Karpas-422 (cell line): ENCODE measurements at regions not wholly inside any gene's neighbourhood (a gene's known extent, or its start where the extent isn't known, plus 50 kb on each side); places are given as distances from the start of the nearest gene placed in this dataset.
"Not testable (repeated sequence)": the region's sequence is repeated elsewhere in the genome, so short reads cannot be mapped to it uniquely, and the experiment has no call there.

Experiments used
- DNase-seq: peaks from one replicate; pipeline ENCODE4 v3.0.0-alpha.2; 2015
- H2AFZ ChIP-seq: fragments of 200-600 bp; sonication (generic); 2 replicates; pipeline ENCODE4 v1.6.1; 2014; ENCODE audit warnings: antibody characterized with exemption, low read length, mixed read lengths
- H3K27ac ChIP-seq: fragments of 200-600 bp; sonication (generic); 2 replicates; pipeline ENCODE4 v1.5.1; 2014; ENCODE audit warnings: mild to moderate bottlenecking, low read length, moderate library complexity
- H3K27me3 ChIP-seq: fragments of 200-600 bp; sonication (generic); 2 replicates; pipeline ENCODE4 v1.6.1; 2014; ENCODE audit warnings: low read length, mixed read lengths
- H3K36me3 ChIP-seq: fragments of 200-600 bp; sonication (generic); 2 replicates; pipeline ENCODE4 v1.6.1; 2014; ENCODE audit warnings: low read length, mixed read lengths; ENCODE audit not compliant: insufficient read depth
- H3K4me1 ChIP-seq: fragments of 200-600 bp; sonication (generic); 2 replicates; pipeline ENCODE4 v1.6.1; 2014; ENCODE audit warnings: mild to moderate bottlenecking, low read length, mixed read lengths
- H3K4me2 ChIP-seq: fragments of 200-600 bp; sonication (generic); 2 replicates; pipeline ENCODE4 v1.6.1; 2014; ENCODE audit warnings: low read length, low read depth, mild to moderate bottlenecking; ENCODE audit not compliant: poor library complexity, severe bottlenecking
- H3K4me3 ChIP-seq: fragments of 200-600 bp; sonication (generic); 2 replicates; pipeline ENCODE4 v1.5.1; 2014; ENCODE audit warnings: mild to moderate bottlenecking, antibody characterized with exemption, low read length, mixed read lengths
- H3K79me2 ChIP-seq: fragments of 200-600 bp; sonication (generic); 2 replicates; pipeline ENCODE4 v1.6.1; 2014; ENCODE audit warnings: mild to moderate bottlenecking, low read length, mixed read lengths
- H3K9ac ChIP-seq: fragments of 200-600 bp; sonication (generic); 2 replicates; pipeline ENCODE4 v1.6.0; 2014; ENCODE audit warnings: low read length
- H3K9me2 ChIP-seq: fragments of 200-600 bp; sonication (generic), shearing (Covaris generic); replicated peaks from 2 replicates; pipeline ENCODE4 v1.6.0; 2014; ENCODE audit warnings: mild to moderate bottlenecking, low read length, moderate library complexity; ENCODE audit not compliant: insufficient read depth
- H3K9me3 ChIP-seq: fragments of 300-700, 200-600 bp; sonication (generic); 2 replicates; pipeline ENCODE4 v1.6.1; 2014; ENCODE audit warnings: low read length, mixed read lengths
- H4K20me1 ChIP-seq: fragments of 200-600 bp; sonication (generic); 2 replicates; pipeline ENCODE4 v1.6.1; 2014; ENCODE audit warnings: mild to moderate bottlenecking, antibody characterized with exemption, low read length, low read depth; ENCODE audit not compliant: insufficient read depth

DNA sequence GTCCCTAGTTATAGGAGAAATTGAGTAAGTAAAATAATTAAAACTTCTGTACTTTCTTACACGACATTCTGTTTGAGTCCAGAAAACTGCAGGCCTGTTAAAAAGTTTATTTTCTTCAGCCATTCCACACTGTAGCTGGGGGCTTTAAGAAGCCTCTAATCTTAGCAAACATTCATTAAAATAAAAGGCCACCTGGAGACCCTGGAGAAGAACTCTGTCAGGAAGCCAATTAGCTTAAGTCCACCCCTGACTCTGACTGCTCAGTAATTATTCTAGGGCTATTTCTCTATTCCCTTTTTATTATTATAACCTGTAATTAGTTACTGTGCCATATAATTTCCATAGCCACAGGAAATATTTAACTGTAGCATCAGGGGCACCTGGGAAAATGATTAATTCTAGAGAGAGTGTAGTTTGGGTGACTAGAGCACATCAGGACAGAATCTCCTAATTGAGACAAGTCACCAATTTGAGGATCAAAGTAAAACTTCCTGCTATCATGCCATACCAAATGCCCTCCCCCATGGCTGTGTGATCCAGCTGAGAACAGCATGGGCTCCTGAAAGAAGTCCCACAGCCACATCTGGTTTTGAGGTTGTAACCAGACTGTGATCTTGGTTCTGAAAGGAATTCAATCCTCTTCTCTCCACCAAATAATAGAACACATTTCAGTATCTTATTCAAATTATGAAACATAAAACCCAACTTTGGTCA is 1302.3 kb downstream of the XPNPEP1 start:
- Histone ChIP-seq H4K20me1 (no peaks in the 10 kb centered on the region), H3K4me1 (no peaks in the 10 kb centered on the region)

DNA sequence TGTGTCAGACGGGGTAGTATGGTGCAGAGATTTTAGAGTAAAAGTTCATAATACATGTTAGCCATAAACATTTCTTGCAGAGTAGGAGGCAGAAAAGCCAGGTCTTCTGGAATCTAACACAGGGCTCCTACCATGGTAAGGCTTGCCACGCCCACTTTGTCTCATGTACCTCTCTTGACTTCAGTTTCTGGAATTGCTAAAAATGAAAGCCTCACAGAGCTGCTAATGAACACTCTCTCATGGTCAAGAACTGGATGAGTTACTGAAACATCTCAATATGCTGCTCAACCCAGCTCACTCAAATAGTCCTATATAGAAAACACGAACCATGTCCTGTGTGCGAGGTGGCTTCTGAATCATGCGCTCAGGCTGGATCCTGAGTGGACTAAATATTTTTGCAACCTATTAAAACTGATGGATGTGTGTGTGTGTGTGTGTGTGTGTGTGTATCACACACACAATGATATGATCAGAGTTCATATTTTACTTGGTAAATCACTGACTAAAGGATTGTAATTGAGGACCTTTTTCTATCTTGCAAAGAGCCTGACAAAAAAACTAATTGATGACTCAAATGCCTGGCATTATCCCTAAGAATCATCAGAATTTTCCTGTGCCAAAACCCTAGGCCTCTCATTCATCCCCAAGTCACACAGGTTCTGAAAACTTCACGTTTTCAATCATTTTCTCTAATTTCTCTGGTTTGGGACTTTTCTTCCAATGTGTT is 1306.6 kb downstream of the XPNPEP1 start:
- H3K27me3 ChIP-seq: no peaks in the 10 kb centered on the region
- no peak overlapping the region for H2AFZ ChIP-seq
- no peak overlapping the region for H3K4me3 ChIP-seq
- H3K9me3 ChIP-seq: peaks cover 16% of the 10 kb centered on the region
- DNase-seq: no peak
- H3K36me3 ChIP-seq: no peaks in the 10 kb centered on the region
- no peak overlapping the region for H3K27ac ChIP-seq
- H3K9ac ChIP-seq: no peak overlapping the region
- no peaks in the 10 kb centered on the region for H3K4me1 ChIP-seq
- H3K79me2 ChIP-seq: no peaks in the 10 kb centered on the region
- no peak overlapping the region for H3K4me2 ChIP-seq
- H4K20me1 ChIP-seq: no peaks in the 10 kb centered on the region
- no peaks in the 10 kb centered on the region for H3K9me2 ChIP-seq

More for the DNA sequence above, 1302.3 kb downstream of the XPNPEP1 start:
- H3K27me3 ChIP-seq: no peaks in the 10 kb centered on the region
- H3K27ac ChIP-seq: no peak overlapping the region
- DNase-seq: no peak
- no peaks in the 10 kb centered on the region for H3K79me2 ChIP-seq
- no peak overlapping the region for H3K4me2 ChIP-seq
- no peaks in the 10 kb centered on the region for H3K36me3 ChIP-seq
- H3K9me2 ChIP-seq: no peaks in the 10 kb centered on the region
- H3K4me3 ChIP-seq: no peak overlapping the region
- H2AFZ ChIP-seq: no peak overlapping the region
- H3K9me3 ChIP-seq: peaks cover 19% of the 10 kb centered on the region
- H3K9ac ChIP-seq: no peak overlapping the region

DNA sequence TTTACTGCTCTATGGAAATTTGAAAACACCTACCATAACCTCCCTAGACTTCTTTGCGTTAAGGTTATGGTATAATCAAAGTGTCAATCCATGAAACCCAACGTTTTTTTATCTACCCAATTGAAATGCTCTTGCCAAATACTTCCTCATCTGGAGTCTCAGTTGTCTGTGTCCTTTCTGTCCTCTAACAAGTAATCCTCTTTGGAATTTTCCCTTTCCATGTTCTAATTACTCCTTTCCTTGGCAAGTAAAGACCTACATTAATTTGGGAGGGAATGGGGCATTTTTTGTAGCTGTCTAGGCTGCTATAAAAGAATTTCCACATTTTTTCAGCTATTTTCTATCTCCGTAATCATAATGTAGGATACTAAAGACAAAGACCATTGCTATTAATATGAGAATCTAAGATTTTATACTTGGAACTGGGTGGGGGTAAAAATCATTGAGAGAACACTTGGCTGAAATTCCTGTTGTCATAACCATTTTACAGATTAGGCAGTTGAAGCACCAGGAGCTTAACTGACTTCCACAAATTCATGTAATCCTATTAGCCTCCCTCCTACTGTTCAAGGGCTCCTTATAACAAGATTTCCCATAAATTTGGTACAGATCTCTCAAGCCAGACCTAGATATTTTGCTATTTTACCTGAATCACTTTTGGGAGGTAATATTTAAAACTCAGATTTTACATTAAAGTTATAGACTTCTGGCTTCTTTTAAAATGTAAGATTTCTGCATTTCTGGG is 1307.6 kb downstream of the XPNPEP1 start:
- DNase-seq: no peak
- Histone ChIP-seq H3K27me3 (no peaks in the 10 kb centered on the region), H4K20me1 (no peaks in the 10 kb centered on the region), H3K27ac (no peak overlapping the region), H3K36me3 (no peaks in the 10 kb centered on the region), H3K9ac (no peak overlapping the region), H3K9me2 (no peaks in the 10 kb centered on the region), H3K4me1 (no peaks in the 10 kb centered on the region), H2AFZ (no peak overlapping the region), H3K79me2 (no peaks in the 10 kb centered on the region), H3K4me2 (no peak overlapping the region), H3K4me3 (no peak overlapping the region), H3K9me3 (peaks cover 23% of the 10 kb centered on the region)

DNA sequence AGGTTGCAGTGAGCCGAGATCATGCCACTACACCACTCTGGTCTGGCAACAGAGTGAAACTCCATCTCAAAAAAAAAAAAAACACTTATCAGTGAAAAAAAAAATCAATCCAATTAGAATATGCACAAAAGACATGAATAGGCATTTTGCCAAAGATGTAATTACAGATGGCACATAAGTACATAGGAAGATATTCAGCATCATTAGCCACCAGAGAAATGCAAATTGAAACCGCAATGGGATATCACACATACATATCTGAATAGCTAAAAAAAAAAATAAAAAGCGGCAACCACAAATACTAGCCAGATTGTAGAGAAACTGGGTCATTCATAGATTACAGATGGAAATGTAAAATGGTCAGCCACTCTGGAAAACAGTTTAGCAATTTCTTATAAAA is 1310.8 kb downstream of the XPNPEP1 start:
- Histone ChIP-seq H3K9me2 (no peaks in the 10 kb centered on the region), H3K4me3 (no peak overlapping the region), H3K36me3 (no peaks in the 10 kb centered on the region), H3K9ac (no peak overlapping the region), H3K27ac (no peak overlapping the region), H3K4me1 (no peaks in the 10 kb centered on the region), H3K79me2 (no peaks in the 10 kb centered on the region), H3K27me3 (no peaks in the 10 kb centered on the region), H2AFZ (no peak overlapping the region), H3K4me2 (no peak overlapping the region), H4K20me1 (no peaks in the 10 kb centered on the region), H3K9me3 (peaks cover 32% of the 10 kb centered on the region)
- no peak for DNase-seq

DNA sequence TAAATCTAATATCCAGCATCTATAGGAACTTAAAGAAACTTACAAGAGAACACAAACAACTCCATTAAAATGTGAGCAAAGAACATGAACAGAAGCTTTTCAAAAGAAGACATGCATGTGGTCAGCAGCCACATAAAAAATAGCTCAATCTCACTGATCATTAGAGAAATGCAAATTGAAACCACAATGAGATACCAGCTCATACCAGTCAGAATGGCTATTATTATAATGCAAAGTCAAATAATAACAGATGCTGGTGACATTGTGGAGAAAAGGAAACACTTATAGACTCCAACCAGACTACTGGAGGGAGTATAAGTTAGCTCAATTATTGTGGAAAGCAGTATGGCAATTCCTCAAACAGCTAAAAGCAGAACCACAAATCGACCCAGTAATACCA is 1314.5 kb downstream of the XPNPEP1 start:
- Histone ChIP-seq H3K4me2 (no peak overlapping the region), H3K27me3 (no peaks in the 10 kb centered on the region), H3K79me2 (no peaks in the 10 kb centered on the region), H3K36me3 (no peaks in the 10 kb centered on the region), H3K9me3 (peaks cover 24% of the 10 kb centered on the region), H3K9me2 (no peaks in the 10 kb centered on the region), H3K4me1 (no peaks in the 10 kb centered on the region), H3K4me3 (no peak overlapping the region), H3K9ac (no peak overlapping the region), H2AFZ (no peak overlapping the region), H4K20me1 (no peaks in the 10 kb centered on the region), H3K27ac (no peak overlapping the region)
- DNase-seq: no peak

DNA sequence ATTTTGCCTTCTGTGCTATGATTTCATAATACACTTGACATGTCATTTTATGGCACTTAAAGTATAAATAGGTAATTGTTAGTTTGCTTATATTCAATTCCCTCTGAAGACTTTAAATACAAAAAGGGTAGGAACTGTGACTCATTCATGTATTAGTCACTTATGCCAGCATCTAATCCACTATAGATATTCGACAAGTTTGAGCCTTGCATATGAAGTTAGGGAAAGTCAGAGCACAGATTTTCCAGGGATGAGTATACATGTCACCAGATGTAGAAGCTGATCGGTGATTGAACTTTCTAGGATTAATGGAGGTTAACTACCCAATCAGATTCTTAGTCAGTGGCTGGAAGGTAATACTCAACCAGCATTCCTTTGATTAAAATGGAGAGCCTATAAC is 1321.5 kb downstream of the XPNPEP1 start:
- Histone ChIP-seq H2AFZ (no peak overlapping the region), H4K20me1 (no peaks in the 10 kb centered on the region), H3K4me3 (no peak overlapping the region), H3K4me1 (no peaks in the 10 kb centered on the region), H3K9me3 (peaks cover 13% of the 10 kb centered on the region), H3K27me3 (no peaks in the 10 kb centered on the region), H3K79me2 (no peaks in the 10 kb centered on the region), H3K27ac (no peak overlapping the region), H3K9me2 (no peaks in the 10 kb centered on the region), H3K4me2 (no peak overlapping the region), H3K36me3 (no peaks in the 10 kb centered on the region), H3K9ac (no peak overlapping the region)
- no peak for DNase-seq

DNA sequence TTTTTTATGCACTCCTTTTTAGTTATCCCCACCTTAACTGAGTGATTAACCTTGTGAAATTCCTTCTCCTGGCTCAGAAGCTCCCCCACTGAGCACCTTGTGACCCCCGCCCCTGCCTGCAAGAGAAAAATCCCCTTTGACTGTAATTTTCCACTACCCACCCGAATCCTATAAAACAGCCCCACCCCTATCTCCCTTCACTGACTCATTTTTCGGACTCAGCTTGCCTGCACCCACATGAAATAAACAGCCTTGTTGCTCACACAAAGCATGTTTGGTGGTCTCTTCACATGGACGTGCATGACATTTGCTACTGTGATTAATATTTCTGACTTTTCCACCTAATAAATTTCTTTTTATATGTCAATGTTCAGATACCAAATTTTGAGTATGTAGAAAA is 1322.8 kb downstream of the XPNPEP1 start:
- not testable (repeated sequence) for H3K9me2 ChIP-seq, H4K20me1 ChIP-seq, H3K27ac ChIP-seq, H3K36me3 ChIP-seq, H3K4me1 ChIP-seq, DNase-seq, H3K79me2 ChIP-seq, H3K9ac ChIP-seq, H3K27me3 ChIP-seq, H2AFZ ChIP-seq, H3K4me2 ChIP-seq, H3K4me3 ChIP-seq
- H3K9me3 ChIP-seq: peaks cover 13% of the 10 kb centered on the region

DNA sequence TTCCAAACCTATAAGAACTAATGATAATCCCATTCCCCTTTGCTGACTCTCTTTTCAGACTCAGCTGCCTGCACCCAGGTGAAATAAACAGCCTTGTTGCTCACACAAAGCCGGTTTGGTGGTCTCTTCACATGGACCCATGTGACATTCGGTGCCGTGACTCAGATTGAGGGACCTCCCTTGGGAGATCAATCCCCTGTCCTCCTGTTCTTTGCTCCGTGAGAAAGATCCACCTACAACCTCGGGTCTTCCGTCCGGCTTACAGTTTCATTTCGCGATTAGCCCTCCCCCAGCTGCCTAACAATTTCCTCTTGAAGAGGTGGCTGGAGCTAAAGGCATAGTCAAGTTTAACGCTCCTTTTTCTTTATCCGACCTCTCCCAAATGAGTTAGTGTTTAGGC is 1324.0 kb downstream of the XPNPEP1 start:
- H3K4me1 ChIP-seq, H3K79me2 ChIP-seq, H2AFZ ChIP-seq, H3K4me3 ChIP-seq, H3K27me3 ChIP-seq, H3K36me3 ChIP-seq, H3K9me2 ChIP-seq, H4K20me1 ChIP-seq, H3K9ac ChIP-seq, DNase-seq, H3K27ac ChIP-seq, H3K4me2 ChIP-seq: not testable (repeated sequence)
- peaks cover 10% of the 10 kb centered on the region for H3K9me3 ChIP-seq
